Ovary (tissue), 7 donors: ENCODE measurements at regions not wholly inside any gene's neighbourhood (a gene's known extent, or its start where the extent isn't known, plus 50 kb on each side); places are given as distances from the start of the nearest gene placed in this dataset.

Experiments used
- DNase-seq, 5 donors: peaks; one replicate each; pipeline ENCODE4 v3.0.0-alpha.2; 2019 to 2020
- H3K27ac ChIP-seq, 2 donors: fragments of 200-600 bp; one replicate each; pipeline versions ENCODE4 v1.5.1 to v1.8.0; 2019 to 2022
- H3K27me3 ChIP-seq: fragments of 200-600 bp; one replicate; pipeline ENCODE4 v1.8.0; 2022
- H3K36me3 ChIP-seq: fragments of 200-600 bp; sonication (generic); one replicate; pipeline ENCODE4 v1.5.1; 2019
- H3K4me1 ChIP-seq: one replicate; pipeline ENCODE4 v1.8.1; 2013; ENCODE audit warnings: mild to moderate bottlenecking, moderate library complexity; ENCODE audit not compliant: insufficient read depth
- H3K4me3 ChIP-seq: fragments of 200-600 bp; sonication (generic); one replicate; pipeline ENCODE4 v1.5.1; 2017
- H3K9me3 ChIP-seq, 2 donors: fragments of 200-600 bp in 1 of 2; sonication (generic) in 1 of 2; one replicate each; pipeline versions ENCODE4 v1.5.1 to v1.8.1; 2013 to 2019; ENCODE audit warnings: mild to moderate bottlenecking in 1 of 2, moderate library complexity in 1 of 2
- EP300 ChIP-seq: sonication (generic); formaldehyde crosslinking; IDR thresholded peaks from one replicate; pipeline ENCODE4 v1.6.1; 2017; ENCODE audit warnings: antibody characterized with exemption
- POLR2A ChIP-seq: fragments of 450-650 bp; IDR thresholded peaks from one replicate; pipeline ENCODE4 v1.6.1; 2017; ENCODE audit warnings: antibody characterized with exemption, mild to moderate bottlenecking, moderate library complexity
- WGBS, 3 donors: extraction: QIAGEN DNeasy Blood & Tissue Kit in 1 of 3; methylation state at CpG; one replicate each; pipeline versions ENCODE4 v1.1.5 to v1.1.7; 2013 to 2017; 5-methylcytosine and 5-hydroxymethylcytosine counted together
- intact Hi-C, 4 donors: fragments of 100-400 bp; cut with DNase I; formaldehyde crosslinking; loops; one replicate each; pipeline versions ENCODE4 v1.11.0 to v1.15.1; 2022 to 2023
- TF ChIP-seq, protein P1 (sequence below), 3 donors: fragments of 450-650 bp in 2 of 3; fragments of 200-600 bp in 1 of 3; IDR thresholded peaks; one replicate each; pipeline versions ENCODE4 v1.5.1 to v1.8.0; 2016 to 2022; ENCODE audit warnings: antibody characterized with exemption in 3 of 3, mild to moderate bottlenecking in 1 of 3
- donor health status: DM: no; HTN: no; CAD: no; lungs with moderate emphysema.
- donor health status: DM: no; HTN: no; CAD: no.
- donor health status: Bipolar disorder and iron deficiency.
- donor health status: DM: no; HTN: no; CAD: no.
- donor health status: DM: yes; HTN: yes; CAD: no.

DNA sequence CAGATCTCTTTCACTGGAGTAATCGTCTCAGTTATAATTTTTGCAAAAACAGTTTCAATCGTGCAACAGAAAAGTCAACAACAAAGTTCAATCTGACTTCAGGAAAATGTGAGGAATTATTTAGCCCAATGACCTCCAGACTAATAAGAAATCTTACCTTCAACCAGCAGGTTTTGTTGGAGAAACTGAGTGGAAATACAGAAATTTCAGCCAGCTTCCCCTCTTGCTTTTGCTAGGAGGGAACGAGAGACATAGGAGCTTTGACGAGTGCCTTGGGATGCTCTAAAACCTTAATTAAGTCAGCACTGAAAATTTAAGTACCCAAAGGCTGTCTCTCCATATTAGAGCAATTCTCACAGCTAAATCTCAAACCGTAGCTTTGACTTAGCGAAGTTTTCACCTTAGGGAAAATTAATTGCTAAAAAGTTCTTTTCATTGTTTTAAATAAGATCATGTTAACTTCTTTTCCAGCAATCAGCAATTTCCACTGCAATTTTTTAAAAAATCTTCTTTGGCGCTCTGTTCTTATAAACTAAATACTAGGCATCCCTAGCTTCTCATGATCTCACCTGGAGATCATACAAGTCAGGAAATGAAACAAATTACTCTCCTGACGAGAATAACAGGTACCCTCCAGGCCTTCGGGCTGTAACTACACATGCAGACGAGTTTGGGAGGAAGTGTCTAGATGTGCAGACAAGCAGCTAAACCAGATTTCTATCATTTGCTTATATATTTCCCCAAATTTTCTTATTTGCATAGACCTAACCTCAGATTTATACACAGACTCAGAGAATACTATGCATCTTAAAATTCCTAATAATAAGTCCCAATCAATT is 250.2 kb downstream of the FAM43A start:
- no peaks in the 10 kb centered on the region for H3K27me3 ChIP-seq
- intact Hi-C loops: no loop called here
- H3K27ac ChIP-seq: no peak overlapping the region
- no peak overlapping the region for H3K4me3 ChIP-seq
- DNase-seq: no peak
- H3K9me3 ChIP-seq: no peaks in the 10 kb centered on the region
- H3K36me3 ChIP-seq: no peaks in the 10 kb centered on the region
- no peaks in the 10 kb centered on the region for H3K4me1 ChIP-seq
- WGBS, 3 donors: 78 to 84% (median 80%) methylated on average over 10 of the region's 10 CpGs
- TF ChIP-seq, protein P1, sequence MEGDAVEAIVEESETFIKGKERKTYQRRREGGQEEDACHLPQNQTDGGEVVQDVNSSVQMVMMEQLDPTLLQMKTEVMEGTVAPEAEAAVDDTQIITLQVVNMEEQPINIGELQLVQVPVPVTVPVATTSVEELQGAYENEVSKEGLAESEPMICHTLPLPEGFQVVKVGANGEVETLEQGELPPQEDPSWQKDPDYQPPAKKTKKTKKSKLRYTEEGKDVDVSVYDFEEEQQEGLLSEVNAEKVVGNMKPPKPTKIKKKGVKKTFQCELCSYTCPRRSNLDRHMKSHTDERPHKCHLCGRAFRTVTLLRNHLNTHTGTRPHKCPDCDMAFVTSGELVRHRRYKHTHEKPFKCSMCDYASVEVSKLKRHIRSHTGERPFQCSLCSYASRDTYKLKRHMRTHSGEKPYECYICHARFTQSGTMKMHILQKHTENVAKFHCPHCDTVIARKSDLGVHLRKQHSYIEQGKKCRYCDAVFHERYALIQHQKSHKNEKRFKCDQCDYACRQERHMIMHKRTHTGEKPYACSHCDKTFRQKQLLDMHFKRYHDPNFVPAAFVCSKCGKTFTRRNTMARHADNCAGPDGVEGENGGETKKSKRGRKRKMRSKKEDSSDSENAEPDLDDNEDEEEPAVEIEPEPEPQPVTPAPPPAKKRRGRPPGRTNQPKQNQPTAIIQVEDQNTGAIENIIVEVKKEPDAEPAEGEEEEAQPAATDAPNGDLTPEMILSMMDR (IDR thresholded peaks at IDR 0.05): no peak

DNA sequence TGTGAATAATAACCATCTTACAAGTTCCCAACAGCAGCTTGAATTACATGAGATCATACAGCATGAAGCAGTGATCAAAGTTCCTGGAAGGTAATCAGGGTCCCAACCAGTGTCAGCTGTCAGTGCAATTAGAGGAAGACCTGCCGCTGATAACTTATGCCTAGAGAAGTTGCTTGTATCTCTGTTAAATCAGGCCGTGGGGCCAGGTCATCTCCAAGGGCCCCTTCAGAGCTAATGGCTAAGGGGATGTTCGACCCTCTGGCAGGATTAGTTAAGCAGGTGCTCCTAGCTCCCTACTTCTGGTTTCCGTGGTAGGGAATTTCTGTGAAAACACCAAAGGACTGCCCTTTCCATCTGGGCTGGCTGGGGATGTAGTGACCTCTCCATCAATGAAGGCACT is 251.0 kb downstream of the FAM43A start:
- no peaks in the 10 kb centered on the region for H3K4me1 ChIP-seq
- DNase-seq: no peak
- no peaks in the 10 kb centered on the region for H3K36me3 ChIP-seq
- intact Hi-C loops: no loop called here
- H3K9me3 ChIP-seq: no peaks in the 10 kb centered on the region
- 71 to 74% (median 73%) methylated on average over 4 of the region's 4 CpGs for WGBS, 3 donors
- H3K27ac ChIP-seq: no peak overlapping the region
- TF ChIP-seq POLR2A: no peak
- TF ChIP-seq, protein P1 (IDR thresholded peaks at IDR 0.05): no peak
- TF ChIP-seq EP300: no peak
- H3K4me3 ChIP-seq: no peak overlapping the region
- no peaks in the 10 kb centered on the region for H3K27me3 ChIP-seq

DNA sequence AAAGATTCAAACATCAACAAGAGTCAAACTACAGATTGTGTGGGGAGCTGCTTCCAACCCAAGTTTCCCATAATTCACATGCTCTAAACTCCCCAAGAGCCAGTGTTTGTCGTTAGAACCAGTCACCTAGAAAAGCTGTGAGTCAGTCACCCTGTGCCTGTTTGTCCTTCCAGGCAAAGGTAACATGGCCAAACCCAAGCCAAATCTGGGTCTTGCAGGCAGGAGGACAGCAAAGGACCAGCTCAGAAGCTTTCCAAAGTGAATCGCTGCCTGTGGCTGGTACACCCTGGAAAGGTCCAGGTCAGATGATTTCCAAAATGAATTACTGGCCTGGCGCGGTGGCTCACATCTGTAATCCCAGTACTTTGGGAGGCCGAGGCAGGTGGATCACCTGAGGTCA is 251.5 kb downstream of the FAM43A start:
- intact Hi-C loops: no loop called here
- Histone ChIP-seq H3K4me3 (no peak overlapping the region), H3K27ac (no peak overlapping the region), H3K9me3 (no peaks in the 10 kb centered on the region), H3K4me1 (no peaks in the 10 kb centered on the region), H3K36me3 (no peaks in the 10 kb centered on the region), H3K27me3 (no peaks in the 10 kb centered on the region)
- TF ChIP-seq EP300 (no peak), POLR2A (no peak)
- TF ChIP-seq, protein P1 (IDR thresholded peaks at IDR 0.05): no peak
- 76 to 97% (median 82%) methylated on average over 5 of the region's 5 CpGs for WGBS, 3 donors
- DNase-seq: no peak

DNA sequence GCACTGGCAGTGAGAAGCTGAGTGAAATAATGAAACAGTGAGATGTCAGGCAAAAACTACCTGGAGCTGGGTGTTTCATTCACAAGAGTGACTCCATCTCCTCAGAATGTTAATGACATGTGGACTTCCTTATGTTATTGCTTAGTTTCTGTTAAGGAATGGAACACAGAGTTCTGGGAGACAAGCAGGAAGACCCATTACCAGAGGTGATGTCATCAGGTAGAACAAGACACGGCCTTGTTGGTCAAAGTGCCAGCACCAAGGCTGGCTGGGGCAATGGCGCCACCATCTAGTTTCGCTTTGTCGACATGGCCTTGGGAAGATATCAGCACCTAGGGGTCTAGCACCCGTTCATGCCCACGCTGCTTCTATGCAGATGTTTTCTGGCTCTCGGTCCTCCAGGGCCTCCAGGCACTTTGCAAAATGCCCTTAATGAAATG is 252.2 kb downstream of the FAM43A start:
- no peak for DNase-seq
- Histone ChIP-seq H3K4me1 (no peaks in the 10 kb centered on the region), H3K4me3 (no peak overlapping the region), H3K27ac (no peak overlapping the region), H3K36me3 (no peaks in the 10 kb centered on the region), H3K9me3 (no peaks in the 10 kb centered on the region), H3K27me3 (no peaks in the 10 kb centered on the region)
- 86 to 91% (median 88%) methylated on average over 7 of the region's 7 CpGs for WGBS, 3 donors
- intact Hi-C loops: no loop called here
- TF ChIP-seq EP300 (no peak), POLR2A (no peak)
- TF ChIP-seq, protein P1 (IDR thresholded peaks at IDR 0.05): no peak
